ENCODE measurements at regions not wholly inside any gene's neighbourhood (a gene's known extent, or its start where the extent isn't known, plus 50 kb on each side); places are given as distances from the start of the nearest gene placed in this dataset.
"Not testable (repeated sequence)": the region's sequence is repeated elsewhere in the genome, so short reads cannot be mapped to it uniquely, and the experiment has no call there.

- TF ChIP-seq POLR2A (IDR thresholded peaks at IDR 0.05; ENCODE audit: low read depth, low read length) (no peak), SPI1 (IDR thresholded peaks at IDR 0.05; ENCODE audit: low read depth, low read length) (no peak), PAX5 (IDR thresholded peaks at IDR 0.05; ENCODE audit: insufficient read depth, low read length, severe bottlenecking) (no peak), POLR2AphosphoS5 (IDR thresholded peaks at IDR 0.05; ENCODE audit: low read depth, low read length) (no peak), POU2F2 (IDR thresholded peaks at IDR 0.05; ENCODE audit: low read depth, low read length) (no peak), TAF1 (IDR thresholded peaks at IDR 0.05; ENCODE audit: low read depth, low read length) (no peak)
- FAIRE-seq = no peak
- no peak for DNase-seq (ENCODE audit: insufficient read length, low spot score)
Observed at GRCh38 chr5:136446565-136446964, 81.2 kb upstream of the TRPC7 start.

GRCh38 chr5:136444099-136444498 is 78.8 kb upstream of the TRPC7 start:
- not testable (repeated sequence) for FAIRE-seq; DNase-seq (ENCODE audit: insufficient read length, low spot score)

GRCh38 chr5:136439367-136439766 is 74.0 kb upstream of the TRPC7 start:
- FAIRE-seq = no peak
- no peak for DNase-seq (ENCODE audit: insufficient read length, low spot score)
- TF ChIP-seq TAF1 (IDR thresholded peaks at IDR 0.05; ENCODE audit: low read depth, low read length) (no peak), POLR2AphosphoS5 (IDR thresholded peaks at IDR 0.05; ENCODE audit: low read depth, low read length) (no peak), PAX5 (IDR thresholded peaks at IDR 0.05; ENCODE audit: insufficient read depth, low read length, severe bottlenecking) (no peak), POLR2A (IDR thresholded peaks at IDR 0.05; ENCODE audit: low read depth, low read length) (no peak), SPI1 (IDR thresholded peaks at IDR 0.05; ENCODE audit: low read depth, low read length) (no peak), POU2F2 (IDR thresholded peaks at IDR 0.05; ENCODE audit: low read depth, low read length) (no peak)

GRCh38 chr5:136435946-136436543 is 70.7 kb upstream of the TRPC7 start:
- TF ChIP-seq POLR2A (IDR thresholded peaks at IDR 0.05; ENCODE audit: low read depth, low read length) = no peak
- no peak for TF ChIP-seq TAF1 (IDR thresholded peaks at IDR 0.05; ENCODE audit: low read depth, low read length)
- TF ChIP-seq POLR2AphosphoS5 (IDR thresholded peaks at IDR 0.05; ENCODE audit: low read depth, low read length) = no peak
- no peak for TF ChIP-seq POU2F2 (IDR thresholded peaks at IDR 0.05; ENCODE audit: low read depth, low read length)
- TF ChIP-seq SPI1 (IDR thresholded peaks at IDR 0.05; ENCODE audit: low read depth, low read length) = no peak
- TF ChIP-seq PAX5 (IDR thresholded peaks at IDR 0.05; ENCODE audit: insufficient read depth, low read length, severe bottlenecking) = no peak
- DNase-seq (ENCODE audit: insufficient read length, low spot score) = no peak
- FAIRE-seq = no peak

- DNase-seq (ENCODE audit: insufficient read length, low spot score) (no peak), FAIRE-seq (no peak)
- TF ChIP-seq SPI1 (IDR thresholded peaks at IDR 0.05; ENCODE audit: low read depth, low read length) (no peak), POLR2A (IDR thresholded peaks at IDR 0.05; ENCODE audit: low read depth, low read length) (no peak)
Observed at GRCh38 chr5:136434795-136435194, 69.5 kb upstream of the TRPC7 start.

GRCh38 chr5:136432705-136433104 is 67.4 kb upstream of the TRPC7 start:
- no peak for TF ChIP-seq POU2F2 (IDR thresholded peaks at IDR 0.05; ENCODE audit: low read depth, low read length)
- TF ChIP-seq PAX5 (IDR thresholded peaks at IDR 0.05; ENCODE audit: insufficient read depth, low read length, severe bottlenecking) = no peak
- DNase-seq (ENCODE audit: insufficient read length, low spot score) (no peak), FAIRE-seq (no peak)

- DNase-seq (ENCODE audit: insufficient read length, low spot score) (no peak), FAIRE-seq (no peak)
- TF ChIP-seq POU2F2 (IDR thresholded peaks at IDR 0.05; ENCODE audit: low read depth, low read length) (no peak), POLR2AphosphoS5 (IDR thresholded peaks at IDR 0.05; ENCODE audit: low read depth, low read length) (no peak), TAF1 (IDR thresholded peaks at IDR 0.05; ENCODE audit: low read depth, low read length) (no peak), PAX5 (IDR thresholded peaks at IDR 0.05; ENCODE audit: insufficient read depth, low read length, severe bottlenecking) (no peak), SPI1 (IDR thresholded peaks at IDR 0.05; ENCODE audit: low read depth, low read length) (no peak), POLR2A (IDR thresholded peaks at IDR 0.05; ENCODE audit: low read depth, low read length) (no peak)
Observed at GRCh38 chr5:136430081-136430480, 64.7 kb upstream of the TRPC7 start.

GRCh38 chr5:136427426-136427825 is 62.1 kb upstream of the TRPC7 start:
- DNase-seq (ENCODE audit: insufficient read length, low spot score) (no peak), FAIRE-seq (no peak)
- TF ChIP-seq POU2F2 (IDR thresholded peaks at IDR 0.05; ENCODE audit: low read depth, low read length) = no peak
- TF ChIP-seq TAF1 (IDR thresholded peaks at IDR 0.05; ENCODE audit: low read depth, low read length) = no peak
- TF ChIP-seq POLR2AphosphoS5 (IDR thresholded peaks at IDR 0.05; ENCODE audit: low read depth, low read length) = no peak
- TF ChIP-seq PAX5 (IDR thresholded peaks at IDR 0.05; ENCODE audit: insufficient read depth, low read length, severe bottlenecking) = no peak
- TF ChIP-seq POLR2A (IDR thresholded peaks at IDR 0.05; ENCODE audit: low read depth, low read length) = no peak

GRCh38 chr5:136425921-136426320 is 60.6 kb upstream of the TRPC7 start:
- no peak for DNase-seq (ENCODE audit: insufficient read length, low spot score)
- no peak for TF ChIP-seq SPI1 (IDR thresholded peaks at IDR 0.05; ENCODE audit: low read depth, low read length)
- TF ChIP-seq POLR2AphosphoS5 (IDR thresholded peaks at IDR 0.05; ENCODE audit: low read depth, low read length) = no peak
- TF ChIP-seq POU2F2 (IDR thresholded peaks at IDR 0.05; ENCODE audit: low read depth, low read length) = no peak
- TF ChIP-seq TAF1 (IDR thresholded peaks at IDR 0.05; ENCODE audit: low read depth, low read length) = no peak
- TF ChIP-seq POLR2A (IDR thresholded peaks at IDR 0.05; ENCODE audit: low read depth, low read length) = no peak
- TF ChIP-seq PAX5 (IDR thresholded peaks at IDR 0.05; ENCODE audit: insufficient read depth, low read length, severe bottlenecking) = no peak
- no peak for FAIRE-seq

GRCh38 chr5:136424835-136425584 is 59.7 kb upstream of the TRPC7 start:
- no peak for TF ChIP-seq SPI1 (IDR thresholded peaks at IDR 0.05; ENCODE audit: low read depth, low read length)
- peak; percentile 66; the same call in 1 of the 2 replicates for TF ChIP-seq POU2F2 (IDR thresholded peaks at IDR 0.05; ENCODE audit: low read depth, low read length)
- FAIRE-seq (peak; percentile 66), DNase-seq (ENCODE audit: insufficient read length, low spot score) (peak; percentile 35)

Measured in GM12891 (cell line).